H1 (cell line): ENCODE measurements at regions not wholly inside any gene's neighbourhood (a gene's known extent, or its start where the extent isn't known, plus 50 kb on each side); places are given as distances from the start of the nearest gene placed in this dataset.

Source experiments
- HDAC6 ChIP-seq: IDR thresholded peaks from one replicate; pipeline ENCODE4 v1.7.1; 2012; ENCODE audit warnings: low read depth, mild to moderate bottlenecking, inconsistent platforms, low read length, moderate library complexity
- POU5F1 ChIP-seq: IDR thresholded peaks from 2 replicates; pipeline ENCODE4 v1.6.1; 2011; ENCODE audit warnings: low read depth, mild to moderate bottlenecking, low read length, moderate library complexity
- SIRT6 ChIP-seq: IDR thresholded peaks from one replicate; pipeline ENCODE4 v1.7.1; 2012; ENCODE audit warnings: low read length, inconsistent platforms
- TEAD4 ChIP-seq: IDR thresholded peaks from 2 replicates; pipeline ENCODE4 v1.6.1; 2012; ENCODE audit warnings: low read depth, low read length, inconsistent platforms, mixed read lengths

DNA sequence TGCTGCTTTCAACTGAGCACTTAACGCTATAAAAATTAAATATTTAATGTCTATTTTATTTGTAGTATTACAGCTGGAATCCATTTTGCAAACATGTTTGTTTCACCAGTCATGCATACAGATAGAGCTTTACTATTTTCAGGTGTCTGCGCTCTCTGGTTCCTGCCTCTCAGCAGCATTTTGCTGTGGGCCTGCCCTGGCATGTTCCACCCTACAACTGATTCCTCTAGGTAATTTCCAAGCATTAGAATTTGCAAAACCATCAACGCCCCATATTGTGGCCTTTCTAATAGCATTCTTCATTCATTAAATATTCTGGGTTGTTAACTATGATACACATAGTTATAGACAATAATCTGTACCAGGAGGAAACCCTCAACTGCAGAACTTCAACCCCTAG lies 266.4 kb upstream of the DLGAP1 start:
- TF ChIP-seq HDAC6 (no peak), POU5F1 (no peak), SIRT6 (no peak), TEAD4 (no peak)
